HuH-7 (cell line): ENCODE measurements at regions not wholly inside any gene's neighbourhood (a gene's known extent, or its start where the extent isn't known, plus 50 kb on each side); places are given as distances from the start of the nearest gene placed in this dataset.

ENCODE experiments used
- DNase-seq: peaks from one replicate; pipeline ENCODE4 v3.0.0; 2011; ENCODE audit warnings: low spot score

- DNase-seq, result no peak
Observed at GRCh38 chr5:111676926-111677415, 80.0 kb downstream of the NREP start.

- no peak for DNase-seq
Observed at GRCh38 chr5:111676466-111676865, 80.5 kb downstream of the NREP start.

GRCh38 chr5:111675201-111675934, 81.6 kb downstream of the NREP start:
- DNase-seq, result no peak

GRCh38 chr5:111673891-111674626, 82.9 kb downstream of the NREP start:
- DNase-seq, result no peak

GRCh38 chr5:111672099-111672498, 84.9 kb downstream of the NREP start:
- DNase-seq, result no peak

- DNase-seq, result no peak
Observed at GRCh38 chr5:111670826-111671492, 86.0 kb downstream of the NREP start.

GRCh38 chr5:111668477-111669414, 88.2 kb downstream of the NREP start:
- no peak for DNase-seq

- DNase-seq, result no peak
Observed at GRCh38 chr5:111667128-111667736, 89.8 kb downstream of the NREP start.

GRCh38 chr5:111656580-111656979, 100.4 kb downstream of the NREP start:
- no peak for DNase-seq

- DNase-seq, result no peak
Observed at GRCh38 chr5:111655169-111655924, 101.6 kb downstream of the NREP start.

- DNase-seq, result no peak
Observed at GRCh38 chr5:111653408-111653807, 103.6 kb downstream of the NREP start.

- no peak for DNase-seq
Observed at GRCh38 chr5:111649516-111649915, 107.5 kb downstream of the NREP start.

GRCh38 chr5:111645303-111645838, 111.6 kb downstream of the NREP start:
- no peak for DNase-seq

- DNase-seq, result no peak
Observed at GRCh38 chr5:111643499-111643898, 113.5 kb downstream of the NREP start.

- no peak for DNase-seq
Observed at GRCh38 chr5:111641533-111642233, 115.3 kb downstream of the NREP start.

GRCh38 chr5:111639912-111640311, 117.1 kb downstream of the NREP start:
- no peak for DNase-seq

- DNase-seq, result no peak
Observed at GRCh38 chr5:111636736-111637135, 120.3 kb downstream of the NREP start.

GRCh38 chr5:111635916-111636570, 121.0 kb downstream of the NREP start:
- DNase-seq, result no peak
